ENCODE measurements at regions not wholly inside any gene's neighbourhood (a gene's known extent, or its start where the extent isn't known, plus 50 kb on each side); places are given as distances from the start of the nearest gene placed in this dataset.

DNA sequence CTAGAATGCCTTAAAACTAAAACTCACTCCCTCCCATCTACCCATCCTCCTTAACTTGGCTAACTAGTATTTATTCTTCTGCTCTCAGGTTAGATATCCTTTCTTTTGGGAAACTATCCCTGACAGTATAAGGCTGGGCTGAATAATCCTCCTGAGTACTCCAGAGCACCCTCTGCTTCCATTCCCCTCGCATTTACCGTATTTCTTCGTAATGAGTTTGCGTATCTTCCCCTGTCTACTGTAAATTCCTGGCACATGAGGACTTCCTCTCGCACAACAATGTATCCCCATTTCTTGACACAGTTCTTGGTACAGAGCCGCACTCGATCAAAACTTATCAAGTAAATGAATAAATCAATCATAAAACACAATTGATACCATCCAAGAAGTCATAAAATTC, 82.9 kb upstream of the AKAP13 start:
- TF ChIP-seq CTCF (conservative IDR thresholded peaks at IDR 0.05 in 1 of 2, IDR thresholded peaks at IDR 0.05 in 1 of 2; ENCODE audit: extremely low read depth in 1 of 2, insufficient read depth in 1 of 2, low read depth in 1 of 2, low read length in 2 of 2) (no peak), EZH2 (IDR thresholded peaks at IDR 0.05; ENCODE audit: borderline replicate concordance, low read length) (no peak)
